ENCODE measurements at regions not wholly inside any gene's neighbourhood (a gene's known extent, or its start where the extent isn't known, plus 50 kb on each side); places are given as distances from the start of the nearest gene placed in this dataset.

- no peak overlapping the region for H3K4me3 ChIP-seq
- ATAC-seq (replicated peaks in 6 of 8) = no peak
These were observed 403.2 kb upstream of the AZI2 start for GRCh38 chr3:28751864-28752263.

GRCh38 chr3:28752290-28752689 is 403.7 kb upstream of the AZI2 start:
- H3K27ac ChIP-seq = no peak overlapping the region
- ATAC-seq (replicated peaks in 6 of 8) = no peak
- in situ Hi-C loops (cut with MboI; ENCODE audit: low pct_unique_long_range_greater_than_20kb in 2 of 9, low sequenced_read_pairs in 9 of 9, unreplicated experiment in 9 of 9) = no loop called here
- 0 to 100% (median 50%) methylated on average over 1 of the region's 1 CpG; no CpG with 5 or more reads in 7 of the 10 experiments for WGBS, 10 experiments
- no peak overlapping the region for H3K4me3 ChIP-seq
- H3K4me1 ChIP-seq (replicated peaks in 1 of 2) = no peaks in the 10 kb centered on the region

More at GRCh38 chr3:28751864-28752263, 403.2 kb upstream of the AZI2 start:
- Histone ChIP-seq H3K4me1 (replicated peaks in 1 of 2) (no peaks in the 10 kb centered on the region), H3K27ac (no peak overlapping the region)
- in situ Hi-C loops (cut with MboI; ENCODE audit: low pct_unique_long_range_greater_than_20kb in 2 of 9, low sequenced_read_pairs in 9 of 9, unreplicated experiment in 9 of 9) = no loop called here
- WGBS, 10 experiments = 0 to 100% (median 91%) methylated on average over 1 to 2 of the region's 2 CpGs; no CpG with 5 or more reads in 2 of the 10 experiments

DNA sequence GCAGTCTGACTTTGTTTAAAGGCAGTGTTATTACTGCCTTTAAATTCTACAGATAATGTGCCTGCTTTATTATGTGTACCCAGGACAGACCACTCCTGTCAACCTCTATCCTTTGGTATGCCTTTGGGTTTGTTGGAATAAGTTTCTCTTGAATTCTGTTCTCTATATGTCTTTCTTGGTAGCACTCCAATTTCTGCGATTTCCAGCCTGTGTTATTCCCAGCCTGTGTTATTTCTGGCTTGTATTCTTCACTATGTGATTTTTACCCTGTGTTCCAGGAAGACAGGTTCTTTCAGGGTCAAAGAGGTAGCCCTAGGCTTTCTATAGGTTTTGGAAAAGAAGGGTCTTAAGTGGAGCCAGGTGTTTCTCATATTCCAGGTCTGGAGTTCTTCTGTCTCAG is 407.4 kb upstream of the AZI2 start:
- no peak for ATAC-seq (replicated peaks in 6 of 8)
- Histone ChIP-seq H3K4me1 (replicated peaks in 1 of 2) (no peaks in the 10 kb centered on the region), H3K27ac (no peak overlapping the region), H3K4me3 (no peak overlapping the region)
- in situ Hi-C loops (cut with MboI; ENCODE audit: low pct_unique_long_range_greater_than_20kb in 2 of 9, low sequenced_read_pairs in 9 of 9, unreplicated experiment in 9 of 9) = no loop called here
- 67 to 100% (median 97%) methylated on average over 1 of the region's 1 CpG; no CpG with 5 or more reads in 4 of the 10 experiments for WGBS, 10 experiments

DNA sequence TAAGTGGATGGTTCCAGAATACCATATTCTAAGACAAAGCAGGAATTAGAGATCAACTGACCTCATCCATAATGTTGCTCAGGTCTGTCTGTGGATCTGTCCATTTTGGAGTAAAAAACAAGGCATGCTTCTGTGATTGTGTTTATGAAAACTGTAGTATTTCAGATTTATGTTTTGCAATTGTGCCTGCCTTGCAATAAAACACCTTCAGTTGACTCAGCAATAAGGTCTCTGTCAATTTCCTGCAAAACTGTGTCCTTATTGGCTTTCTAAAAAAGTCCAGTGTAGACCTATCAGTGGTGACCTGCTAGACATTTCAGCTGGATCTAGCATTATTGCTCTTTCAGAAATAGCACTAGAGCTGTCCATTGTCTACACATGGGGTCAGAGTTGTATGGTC is 409.5 kb upstream of the AZI2 start:
- H3K27ac ChIP-seq = no peak overlapping the region
- no peak overlapping the region for H3K4me3 ChIP-seq
- in situ Hi-C loops (cut with MboI; ENCODE audit: low pct_unique_long_range_greater_than_20kb in 2 of 9, low sequenced_read_pairs in 9 of 9, unreplicated experiment in 9 of 9) = no loop called here
- H3K4me1 ChIP-seq (replicated peaks in 1 of 2) = no peaks in the 10 kb centered on the region
- ATAC-seq (replicated peaks in 6 of 8) = no peak

DNA sequence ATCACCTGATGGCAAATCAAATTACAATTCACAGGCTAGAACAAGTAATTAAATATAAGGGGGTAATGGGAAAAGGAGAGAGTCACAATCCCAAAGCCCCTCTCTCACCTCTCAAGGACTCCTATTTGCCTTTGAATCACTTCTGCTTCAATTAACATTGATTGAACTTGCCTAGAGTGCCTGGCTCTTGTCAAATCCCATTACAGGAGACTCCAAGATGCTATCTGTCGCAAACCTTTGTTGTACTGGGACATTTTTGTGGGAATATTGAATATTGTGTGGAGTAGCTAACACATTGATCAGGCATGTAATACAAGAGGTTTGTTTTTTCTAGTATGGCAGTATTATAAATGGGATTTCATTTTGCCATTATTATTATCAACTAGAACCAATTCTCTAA is 412.8 kb upstream of the AZI2 start:
- in situ Hi-C loops (cut with MboI; ENCODE audit: low pct_unique_long_range_greater_than_20kb in 2 of 9, low sequenced_read_pairs in 9 of 9, unreplicated experiment in 9 of 9) = no loop called here
- WGBS, 10 experiments = 0 to 100% (median 33%) methylated on average over 1 of the region's 1 CpG; no CpG with 5 or more reads in 3 of the 10 experiments
- H3K27ac ChIP-seq = no peak overlapping the region
- H3K4me3 ChIP-seq = no peak overlapping the region
- ATAC-seq (replicated peaks in 6 of 8) = no peak
- H3K4me1 ChIP-seq (replicated peaks in 1 of 2) = no peaks in the 10 kb centered on the region

DNA sequence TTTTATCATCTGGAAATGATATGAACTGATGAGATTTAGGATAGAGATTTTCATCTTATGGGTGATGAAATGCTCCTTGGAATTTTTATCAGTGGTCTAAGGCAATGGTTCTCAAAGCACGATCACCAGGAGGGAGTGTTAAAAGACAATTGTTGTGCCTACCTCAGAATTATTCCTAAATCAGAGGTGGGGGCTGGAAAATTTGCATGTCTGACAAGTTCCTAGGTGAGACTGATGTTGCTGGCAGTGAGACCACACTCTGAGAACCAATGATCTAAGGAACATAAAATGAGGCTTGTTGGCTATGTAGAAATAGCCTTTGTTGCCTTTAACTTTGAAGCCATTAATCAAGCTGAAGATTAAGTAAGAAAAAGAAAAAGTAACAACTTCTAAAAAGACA is 416.6 kb upstream of the AZI2 start:
- 0 to 100% (median 71%) methylated on average over 1 of the region's 1 CpG; no CpG with 5 or more reads in 2 of the 10 experiments for WGBS, 10 experiments
- no peak for ATAC-seq (replicated peaks in 6 of 8)
- in situ Hi-C loops (cut with MboI; ENCODE audit: low pct_unique_long_range_greater_than_20kb in 2 of 9, low sequenced_read_pairs in 9 of 9, unreplicated experiment in 9 of 9) = no loop called here
- Histone ChIP-seq H3K4me1 (replicated peaks in 1 of 2) (no peaks in the 10 kb centered on the region), H3K4me3 (no peak overlapping the region), H3K27ac (no peak overlapping the region)

- no peak for ATAC-seq (replicated peaks in 6 of 8)
- no peak overlapping the region for H3K4me3 ChIP-seq
- no peak overlapping the region for H3K27ac ChIP-seq
- no peaks in the 10 kb centered on the region for H3K4me1 ChIP-seq (replicated peaks in 1 of 2)
- in situ Hi-C loops (cut with MboI; ENCODE audit: low pct_unique_long_range_greater_than_20kb in 2 of 9, low sequenced_read_pairs in 9 of 9, unreplicated experiment in 9 of 9) = no loop called here
- WGBS, 10 experiments = 31 to 100% (median 69%) methylated on average over 1 of the region's 1 CpG; no CpG with 5 or more reads in 2 of the 10 experiments
These were observed 419.8 kb upstream of the AZI2 start for GRCh38 chr3:28768439-28768838.

GRCh38 chr3:28777806-28778475 is 429.3 kb upstream of the AZI2 start:
- Histone ChIP-seq H3K4me1 (replicated peaks in 1 of 2) (no peaks in the 10 kb centered on the region), H3K27ac (no peak overlapping the region), H3K4me3 (no peak overlapping the region)
- WGBS, 10 experiments = 43 to 93% (median 80%) methylated on average over 2 to 6 of the region's 6 CpGs; no CpG with 5 or more reads in 1 of the 10 experiments
- in situ Hi-C loops (cut with MboI; ENCODE audit: low pct_unique_long_range_greater_than_20kb in 2 of 9, low sequenced_read_pairs in 9 of 9, unreplicated experiment in 9 of 9) = no loop called here
- no peak for ATAC-seq (replicated peaks in 6 of 8)

DNA sequence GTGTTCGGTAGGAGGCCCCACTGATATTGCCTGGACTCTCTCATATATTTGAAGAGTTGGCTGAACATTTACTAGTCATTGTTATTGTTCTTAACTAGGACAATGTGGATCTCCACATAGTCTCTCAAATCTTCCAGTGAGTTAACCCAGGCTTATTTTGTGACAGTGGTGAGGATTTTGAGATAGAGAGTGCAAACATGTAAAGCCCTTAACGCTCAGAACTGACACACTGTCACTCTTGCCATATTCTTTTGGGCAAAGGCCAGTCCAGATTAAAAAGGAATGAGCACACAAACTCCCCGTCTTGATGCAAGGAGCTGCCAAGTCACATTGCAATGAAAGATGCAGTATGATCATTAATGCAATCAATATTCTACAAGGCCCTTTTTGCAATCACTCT is 431.9 kb upstream of the AZI2 start:
- 6 to 94% (median 61%) methylated on average over 2 to 3 of the region's 3 CpGs; no CpG with 5 or more reads in 2 of the 10 experiments for WGBS, 10 experiments
- no peak overlapping the region for H3K4me3 ChIP-seq
- in situ Hi-C loops (cut with MboI; ENCODE audit: low pct_unique_long_range_greater_than_20kb in 2 of 9, low sequenced_read_pairs in 9 of 9, unreplicated experiment in 9 of 9) = no loop called here
- no peak overlapping the region for H3K27ac ChIP-seq
- no peaks in the 10 kb centered on the region for H3K4me1 ChIP-seq (replicated peaks in 1 of 2)
- no peak for ATAC-seq (replicated peaks in 6 of 8)

GRCh38 chr3:28781053-28781452 is 432.4 kb upstream of the AZI2 start:
- Histone ChIP-seq H3K4me1 (replicated peaks in 1 of 2) (no peaks in the 10 kb centered on the region), H3K27ac (no peak overlapping the region), H3K4me3 (no peak overlapping the region)
- in situ Hi-C loops (cut with MboI; ENCODE audit: low pct_unique_long_range_greater_than_20kb in 2 of 9, low sequenced_read_pairs in 9 of 9, unreplicated experiment in 9 of 9) = no loop called here
- ATAC-seq (replicated peaks in 6 of 8) = no peak

- no peak for ATAC-seq (replicated peaks in 6 of 8)
- no peak overlapping the region for H3K4me3 ChIP-seq
- no peak overlapping the region for H3K27ac ChIP-seq
- WGBS, 10 experiments = 10 to 100% (median 88%) methylated on average over 1 to 3 of the region's 3 CpGs; no CpG with 5 or more reads in 5 of the 10 experiments
- in situ Hi-C loops (cut with MboI; ENCODE audit: low pct_unique_long_range_greater_than_20kb in 2 of 9, low sequenced_read_pairs in 9 of 9, unreplicated experiment in 9 of 9) = no loop called here
- H3K4me1 ChIP-seq (replicated peaks in 1 of 2) = no peaks in the 10 kb centered on the region
These were observed 437.8 kb upstream of the AZI2 start for GRCh38 chr3:28786446-28786845.

DNA sequence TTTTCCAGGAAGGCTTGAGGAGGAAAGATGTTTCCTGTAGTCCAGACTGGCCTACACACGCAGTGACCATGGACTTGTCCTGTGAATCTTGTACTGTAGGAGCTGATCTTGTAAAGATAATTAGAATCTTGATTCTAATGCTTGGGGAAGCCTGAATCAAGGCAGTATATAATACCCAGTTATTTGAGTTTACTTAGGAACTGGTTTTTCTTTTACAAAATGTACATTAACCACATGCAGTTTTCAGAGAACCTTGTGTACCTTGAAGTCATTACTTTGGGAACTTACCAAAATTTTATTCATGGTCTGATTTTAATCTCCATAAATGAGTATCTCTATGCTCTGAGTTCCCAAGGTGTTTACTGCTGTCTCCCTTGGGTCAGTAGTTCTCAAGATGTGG is 439.9 kb upstream of the AZI2 start:
- WGBS, 10 experiments = 83 to 100% (median 94%) methylated on average over 1 of the region's 1 CpG; no CpG with 5 or more reads in 6 of the 10 experiments
- in situ Hi-C loops (cut with MboI; ENCODE audit: low pct_unique_long_range_greater_than_20kb in 2 of 9, low sequenced_read_pairs in 9 of 9, unreplicated experiment in 9 of 9) = no loop called here
- Histone ChIP-seq H3K4me1 (replicated peaks in 1 of 2) (peaks cover 0 to 3% of the 10 kb centered on the region in 2 donors), H3K4me3 (no peak overlapping the region), H3K27ac (no peak overlapping the region)
- ATAC-seq (replicated peaks in 6 of 8) = no peak

- in situ Hi-C loops (cut with MboI; ENCODE audit: low pct_unique_long_range_greater_than_20kb in 2 of 9, low sequenced_read_pairs in 9 of 9, unreplicated experiment in 9 of 9) = no loop called here
- Histone ChIP-seq H3K4me1 (replicated peaks in 1 of 2) (peaks cover 0 to 3% of the 10 kb centered on the region in 2 donors), H3K27ac (no peak overlapping the region), H3K4me3 (no peak overlapping the region)
- peak in 6 of 8 experiments; percentile 39 to 99 (median 70) for ATAC-seq (replicated peaks in 6 of 8)
- 19 to 51% (median 39%) methylated on average over 4 to 6 of the region's 6 CpGs; no CpG with 5 or more reads in 2 of the 10 experiments for WGBS, 10 experiments
These were observed 443.2 kb upstream of the AZI2 start for GRCh38 chr3:28791713-28792255.

DNA sequence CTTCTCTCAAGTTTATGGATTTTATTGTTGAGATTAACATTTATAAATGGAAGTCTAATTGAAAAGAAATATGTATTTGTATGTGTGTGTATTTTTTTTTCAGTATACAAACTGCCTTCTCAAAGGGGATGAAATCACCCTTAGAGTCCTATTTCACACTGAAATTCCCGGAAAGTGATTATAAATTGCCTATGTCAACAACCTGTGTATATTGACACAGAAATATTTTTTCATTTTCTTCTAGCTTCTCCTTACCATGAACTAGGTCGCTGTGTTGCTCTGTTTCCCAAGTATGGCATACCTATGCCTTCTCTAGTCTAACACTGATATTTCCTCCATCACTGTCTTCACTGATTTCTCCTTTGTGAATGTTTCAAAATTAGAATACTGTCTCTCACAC is 444.0 kb upstream of the AZI2 start:
- Histone ChIP-seq H3K27ac (no peak overlapping the region), H3K4me1 (replicated peaks in 1 of 2) (peaks cover 0 to 3% of the 10 kb centered on the region in 2 donors), H3K4me3 (no peak overlapping the region)
- no peak for ATAC-seq (replicated peaks in 6 of 8)
- 0 to 100% (median 75%) methylated on average over 1 to 2 of the region's 2 CpGs; no CpG with 5 or more reads in 1 of the 10 experiments for WGBS, 10 experiments
- in situ Hi-C loops (cut with MboI; ENCODE audit: low pct_unique_long_range_greater_than_20kb in 2 of 9, low sequenced_read_pairs in 9 of 9, unreplicated experiment in 9 of 9) = no loop called here

All from motor neuron (in vitro differentiated cells).